KMS-11 (cell line): ENCODE measurements at regions not wholly inside any gene's neighbourhood (a gene's known extent, or its start where the extent isn't known, plus 50 kb on each side); places are given as distances from the start of the nearest gene placed in this dataset.

Experiments
- H2AFZ ChIP-seq: fragments of 200-600 bp; sonication (generic); 2 replicates; pipeline ENCODE4 v1.6.1; 2016; ENCODE audit warnings: antibody characterized with exemption, mixed run types, low read depth
- H3K27ac ChIP-seq: fragments of 200-600 bp; sonication (generic); 2 replicates; pipeline ENCODE4 v1.6.1; 2016; ENCODE audit warnings: mild to moderate bottlenecking, mixed run types
- H3K27me3 ChIP-seq: fragments of 200-600 bp; sonication (generic); 2 replicates; pipeline ENCODE4 v1.6.1; 2017; ENCODE audit warnings: mild to moderate bottlenecking, low read depth, mixed run types, moderate library complexity; ENCODE audit not compliant: insufficient read depth
- H3K36me3 ChIP-seq: fragments of 200-600 bp; sonication (generic); 2 replicates; pipeline ENCODE4 v1.6.1; 2017; ENCODE audit warnings: mild to moderate bottlenecking, mixed run types; ENCODE audit not compliant: insufficient read depth
- H3K4me1 ChIP-seq: fragments of 200-600 bp; sonication (generic); 2 replicates; pipeline ENCODE4 v1.6.1; 2016; ENCODE audit warnings: mild to moderate bottlenecking, low read depth, mixed run types; ENCODE audit not compliant: poor library complexity, severe bottlenecking
- H3K4me2 ChIP-seq: fragments of 200-600 bp; sonication (generic); 2 replicates; pipeline ENCODE4 v1.7.0; 2016; ENCODE audit warnings: mild to moderate bottlenecking, mixed run types
- H3K4me3 ChIP-seq: fragments of 200-600 bp; sonication (generic); IDR thresholded peaks from 2 replicates; pipeline ENCODE4 v1.6.1; 2017; ENCODE audit warnings: low read depth, low read length, mixed read lengths; ENCODE audit not compliant: insufficient read depth
- H3K79me2 ChIP-seq: fragments of 200-600 bp; sonication (generic); 2 replicates; pipeline ENCODE4 v1.6.1; 2016; ENCODE audit warnings: low read depth, mixed run types; ENCODE audit not compliant: insufficient read depth
- H3K9ac ChIP-seq: fragments of 200-600 bp; sonication (generic); 2 replicates; pipeline ENCODE4 v1.6.1; 2016; ENCODE audit warnings: mild to moderate bottlenecking, mixed run types
- H4K20me1 ChIP-seq: fragments of 200-600 bp; sonication (generic); 2 replicates; pipeline ENCODE4 v1.6.1; 2016; ENCODE audit warnings: mild to moderate bottlenecking, mixed run types; ENCODE audit not compliant: insufficient read depth
- TF ChIP-seq, protein P1 (sequence below): fragments of 200-600 bp; sonication (generic); conservative IDR thresholded peaks from 2 replicates; pipeline ENCODE4 v1.6.1; 2017; ENCODE audit warnings: low read depth, mild to moderate bottlenecking, antibody characterized with exemption, low read length, moderate library complexity, mixed read lengths

DNA sequence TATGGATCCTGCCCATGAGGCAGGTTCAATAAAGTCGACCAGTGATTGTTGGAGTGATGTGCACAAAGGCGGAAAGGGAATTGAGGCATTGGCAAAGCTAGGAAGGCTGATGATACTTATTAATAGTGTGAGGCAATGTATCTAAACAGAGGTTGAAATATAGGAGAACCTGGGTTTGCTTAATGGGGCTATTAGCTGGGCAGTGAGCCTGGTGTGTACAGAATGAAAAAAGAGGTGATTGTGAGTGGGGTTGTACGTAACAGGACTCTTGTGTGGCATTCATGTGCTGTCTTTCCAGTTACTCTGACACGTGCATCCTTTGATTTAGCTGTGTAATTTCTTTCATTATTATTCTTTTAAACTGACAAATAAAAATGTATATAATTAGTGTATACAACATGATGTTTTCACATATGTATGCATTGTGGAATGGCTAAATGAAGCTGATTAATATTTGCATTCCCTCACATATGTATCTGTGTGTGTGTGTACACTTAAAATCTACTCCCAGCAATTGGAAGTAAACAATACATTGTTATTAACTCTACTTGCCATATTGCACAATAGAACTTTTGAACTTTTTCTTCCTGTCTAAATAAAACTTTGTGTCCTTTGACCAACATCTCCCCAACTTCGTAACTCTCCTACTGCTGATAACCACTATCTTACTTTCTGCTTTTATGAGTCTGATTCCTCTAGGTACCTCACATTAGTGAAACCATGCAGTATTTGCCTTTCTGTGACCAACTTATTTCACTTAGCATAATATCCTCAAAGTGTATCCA, 220.5 kb upstream of the SLC35B3 start:
- H2AFZ ChIP-seq, result no peak overlapping the region
- H3K4me1 ChIP-seq, result no peaks in the 10 kb centered on the region
- no peaks in the 10 kb centered on the region for H3K36me3 ChIP-seq
- no peak overlapping the region for H3K9ac ChIP-seq
- no peak overlapping the region for H3K27ac ChIP-seq
- H4K20me1 ChIP-seq, result no peaks in the 10 kb centered on the region
- no peaks in the 10 kb centered on the region for H3K79me2 ChIP-seq
- no peaks in the 10 kb centered on the region for H3K27me3 ChIP-seq
- H3K4me2 ChIP-seq, result no peak overlapping the region
- H3K4me3 ChIP-seq, result no peak overlapping the region
- TF ChIP-seq, protein P1, sequence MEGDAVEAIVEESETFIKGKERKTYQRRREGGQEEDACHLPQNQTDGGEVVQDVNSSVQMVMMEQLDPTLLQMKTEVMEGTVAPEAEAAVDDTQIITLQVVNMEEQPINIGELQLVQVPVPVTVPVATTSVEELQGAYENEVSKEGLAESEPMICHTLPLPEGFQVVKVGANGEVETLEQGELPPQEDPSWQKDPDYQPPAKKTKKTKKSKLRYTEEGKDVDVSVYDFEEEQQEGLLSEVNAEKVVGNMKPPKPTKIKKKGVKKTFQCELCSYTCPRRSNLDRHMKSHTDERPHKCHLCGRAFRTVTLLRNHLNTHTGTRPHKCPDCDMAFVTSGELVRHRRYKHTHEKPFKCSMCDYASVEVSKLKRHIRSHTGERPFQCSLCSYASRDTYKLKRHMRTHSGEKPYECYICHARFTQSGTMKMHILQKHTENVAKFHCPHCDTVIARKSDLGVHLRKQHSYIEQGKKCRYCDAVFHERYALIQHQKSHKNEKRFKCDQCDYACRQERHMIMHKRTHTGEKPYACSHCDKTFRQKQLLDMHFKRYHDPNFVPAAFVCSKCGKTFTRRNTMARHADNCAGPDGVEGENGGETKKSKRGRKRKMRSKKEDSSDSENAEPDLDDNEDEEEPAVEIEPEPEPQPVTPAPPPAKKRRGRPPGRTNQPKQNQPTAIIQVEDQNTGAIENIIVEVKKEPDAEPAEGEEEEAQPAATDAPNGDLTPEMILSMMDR, result no peak

DNA sequence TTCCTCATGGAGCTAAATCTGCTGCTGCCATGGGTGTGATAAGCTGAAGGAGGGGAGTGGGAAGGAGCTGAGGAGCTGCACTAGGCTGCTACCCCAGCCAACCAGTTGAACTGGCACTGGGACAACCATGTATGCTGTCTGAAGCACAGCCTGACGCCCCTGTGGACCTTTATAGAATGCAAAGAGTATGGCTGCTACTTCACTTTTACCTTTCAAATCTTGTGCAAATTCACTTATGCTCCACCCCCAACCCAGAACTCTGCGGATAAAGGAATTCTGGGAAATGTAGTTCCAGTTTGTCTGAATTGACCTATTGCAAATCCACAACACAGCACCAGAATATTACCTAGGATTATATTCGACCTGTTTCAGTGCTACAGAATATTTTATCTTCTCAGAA, 217.4 kb upstream of the SLC35B3 start:
- Histone ChIP-seq H4K20me1 (no peaks in the 10 kb centered on the region), H3K4me3 (no peak overlapping the region), H2AFZ (no peak overlapping the region), H3K27me3 (no peaks in the 10 kb centered on the region), H3K36me3 (no peaks in the 10 kb centered on the region), H3K4me2 (no peak overlapping the region), H3K4me1 (no peaks in the 10 kb centered on the region), H3K79me2 (no peaks in the 10 kb centered on the region), H3K27ac (no peak overlapping the region), H3K9ac (no peak overlapping the region)
- TF ChIP-seq, protein P1, result no peak

GRCh38 chr6:8651998-8652397, 216.7 kb upstream of the SLC35B3 start:
- Histone ChIP-seq H3K79me2 (no peaks in the 10 kb centered on the region), H2AFZ (no peak overlapping the region), H3K27me3 (no peaks in the 10 kb centered on the region), H3K4me3 (no peak overlapping the region), H3K36me3 (no peaks in the 10 kb centered on the region), H3K9ac (no peak overlapping the region), H4K20me1 (no peaks in the 10 kb centered on the region), H3K4me2 (no peak overlapping the region), H3K27ac (no peak overlapping the region), H3K4me1 (no peaks in the 10 kb centered on the region)
- TF ChIP-seq, protein P1, result no peak

DNA sequence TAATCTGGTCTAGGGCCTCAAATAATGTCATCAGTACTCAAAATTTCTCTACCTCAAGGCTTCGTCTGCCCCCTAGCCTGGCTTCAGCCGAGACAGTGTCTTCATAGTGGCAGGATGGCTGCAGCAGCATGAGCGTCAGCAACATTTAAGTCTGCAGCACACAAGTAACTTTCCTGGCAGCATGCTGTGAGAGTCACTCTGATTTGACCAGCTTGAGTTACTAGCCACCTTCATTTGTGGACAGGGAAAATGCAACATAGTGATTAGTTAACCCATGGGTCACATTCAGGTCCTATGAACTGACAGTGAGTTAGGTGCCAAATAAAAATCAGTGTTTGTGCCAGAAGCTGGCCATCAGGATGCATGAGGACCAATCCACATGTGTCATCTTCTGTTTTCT, 209.9 kb upstream of the SLC35B3 start:
- Histone ChIP-seq H3K4me1 (no peaks in the 10 kb centered on the region), H3K36me3 (no peaks in the 10 kb centered on the region), H3K4me3 (no peak overlapping the region), H2AFZ (no peak overlapping the region), H4K20me1 (no peaks in the 10 kb centered on the region), H3K27ac (no peak overlapping the region), H3K79me2 (no peaks in the 10 kb centered on the region), H3K4me2 (no peak overlapping the region), H3K9ac (no peak overlapping the region), H3K27me3 (no peaks in the 10 kb centered on the region)
- TF ChIP-seq, protein P1, result no peak
